Endothelial cell of umbilical vein (primary cell): ENCODE measurements at regions not wholly inside any gene's neighbourhood (a gene's known extent, or its start where the extent isn't known, plus 50 kb on each side); places are given as distances from the start of the nearest gene placed in this dataset.

Experiments used
- BruUV-seq: library from RNA; stranded (reverse); fragments of 400-500 nt; replicated peaks from 2 replicates; lab custom pipeline; 2021; lab: Mats Ljungman, UMichigan
- CTCF ChIA-PET: fragments of 300-600, 350-600 bp; sonication (Branson Sonifier 250); formaldehyde crosslinking; loops from one replicate; lab custom pipeline; 2021; ENCODE audit warnings: antibody characterized with exemption, inconsistent platforms; lab: Charles Lee
- POLR2A ChIA-PET: fragments of 300-600, 350-600 bp; sonication (Branson Sonifier 250); formaldehyde crosslinking; loops from one replicate; lab custom pipeline; 2021; ENCODE audit warnings: antibody characterized with exemption, inconsistent platforms; lab: Charles Lee
- DNase-seq: peaks from one replicate; pipeline ENCODE4 v3.0.0-alpha.2; 2011; ENCODE audit warnings: low read depth, low spot score
- FAIRE-seq: peaks from 2 replicates; lab custom pipeline; 2011; peaks lifted over from hg19 to GRCh38; lab: Jason Lieb, UNC
- H2AFZ ChIP-seq: 2 replicates; pipeline ENCODE4 v1.6.0; 2012; ENCODE audit warnings: low read depth, low read length, control low read depth, inconsistent platforms
- H3K27ac ChIP-seq: 2 replicates; pipeline ENCODE4 v1.5.1; 2011; ENCODE audit warnings: low read depth, mild to moderate bottlenecking, control low read depth, low read length, moderate library complexity; ENCODE audit not compliant: insufficient read depth
- H3K27me3 ChIP-seq, 2 experiments: 2 replicates each; pipeline versions ENCODE4 v1.6.0 to v1.6.1; 2011; ENCODE audit warnings: low read length in 2 of 2, mixed read lengths in 1 of 2; ENCODE audit not compliant: control insufficient read depth in 2 of 2, insufficient read depth in 2 of 2
- H3K36me3 ChIP-seq, 2 experiments: 2 replicates in 1 of 2; 3 replicates in 1 of 2; pipeline ENCODE4 v1.5.1; 2011; ENCODE audit warnings: low read length in 2 of 2, mild to moderate bottlenecking in 1 of 2, moderate library complexity in 1 of 2; ENCODE audit not compliant: control insufficient read depth in 2 of 2, insufficient read depth in 2 of 2; ENCODE audit errors: extremely low read depth in 1 of 2
- H3K4me1 ChIP-seq: 3 replicates; pipeline ENCODE4 v1.5.1; 2011; ENCODE audit warnings: mild to moderate bottlenecking, low read length; ENCODE audit not compliant: control insufficient read depth, insufficient read depth; ENCODE audit errors: extremely low read depth
- H3K4me2 ChIP-seq: 2 replicates; pipeline ENCODE4 v1.6.1; 2011; ENCODE audit warnings: low read length, control low read depth, mixed read lengths; ENCODE audit not compliant: insufficient read depth
- H3K4me3 ChIP-seq, 3 experiments: fragments of 200-600 bp in 1 of 3; sonication (generic), shearing (Covaris generic) in 1 of 3; replicated peaks in 1 of 3; 2 replicates each; pipeline ENCODE4 v1.5.1; 2011 to 2016; ENCODE audit warnings: control low read depth in 3 of 3, low read length in 3 of 3, mild to moderate bottlenecking in 2 of 3, inconsistent platforms in 1 of 3, low read depth in 1 of 3, moderate library complexity in 1 of 3; ENCODE audit not compliant: insufficient read depth in 1 of 3
- H3K79me2 ChIP-seq: 2 replicates; pipeline ENCODE4 v1.6.0; 2012; ENCODE audit warnings: low read length, inconsistent platforms; ENCODE audit not compliant: control insufficient read depth, insufficient read depth
- H3K9ac ChIP-seq: replicated peaks from 2 replicates; pipeline ENCODE3; 2011; ENCODE audit warnings: low read length, control low read depth; ENCODE audit not compliant: insufficient read depth; ENCODE audit errors: extremely low read depth
- H3K9me1 ChIP-seq: replicated peaks from 3 replicates; pipeline ENCODE4 v1.6.0; 2011; ENCODE audit warnings: mild to moderate bottlenecking, low read length; ENCODE audit not compliant: control insufficient read depth, insufficient read depth; ENCODE audit errors: extremely low read depth
- H3K9me3 ChIP-seq: replicated peaks from 2 replicates; pipeline ENCODE4 v1.5.1; 2012; ENCODE audit warnings: low read length, inconsistent platforms; ENCODE audit not compliant: control insufficient read depth, insufficient read depth
- H4K20me1 ChIP-seq: replicated peaks from 2 replicates; pipeline ENCODE3; 2011; ENCODE audit warnings: mild to moderate bottlenecking, low read length; ENCODE audit not compliant: control insufficient read depth, insufficient read depth; ENCODE audit errors: extremely low read depth
- CTCF ChIP-seq, 2 donors: IDR thresholded peaks; 1 replicate in 1 of 2; 2 replicates in 1 of 2; pipeline ENCODE4 v1.5.1; 2011; ENCODE audit warnings: low read length in 2 of 2, mild to moderate bottlenecking in 2 of 2, moderate library complexity in 2 of 2, control low read depth in 1 of 2, inconsistent platforms in 1 of 2, low read depth in 1 of 2; ENCODE audit not compliant: insufficient read depth in 1 of 2; ENCODE audit errors: extremely low read depth in 1 of 2
- FOS ChIP-seq: IDR thresholded peaks from 2 replicates; pipeline ENCODE4 v1.6.1; 2011; ENCODE audit warnings: mild to moderate bottlenecking, low read length, moderate library complexity, borderline replicate concordance; ENCODE audit not compliant: insufficient read depth
- JUN ChIP-seq: IDR thresholded peaks from 2 replicates; pipeline ENCODE4 v1.6.1; 2011; ENCODE audit warnings: borderline replicate concordance, low read depth; ENCODE audit not compliant: insufficient read length, insufficient read depth
- POLR2A ChIP-seq: IDR thresholded peaks from 2 replicates; pipeline ENCODE4 v1.6.1; 2012; ENCODE audit warnings: low read depth, mild to moderate bottlenecking, control low read depth, low read length
- POLR2AphosphoS5 ChIP-seq: IDR thresholded peaks from 2 replicates; pipeline ENCODE4 v1.6.1; 2012; ENCODE audit warnings: low read depth, mild to moderate bottlenecking, control low read depth, low read length, moderate library complexity; ENCODE audit not compliant: insufficient read depth
- dilution Hi-C: fragments of 300-500 bp; cut with MboI; formaldehyde crosslinking; loops from one replicate; pipeline ENCODE4 v1.15.0; 2019; ENCODE audit warnings: low sequenced_read_pairs; ENCODE audit not compliant: extremely low pct_ligation_motif_present
- intact Hi-C: fragments of 100-400 bp; cut with micrococcal nuclease; formaldehyde crosslinking; loops from one replicate; pipeline ENCODE4 v1.10.0; 2022

GRCh38 chr2:153644955-153645354, 166.4 kb upstream of the RPRM start:
- Histone ChIP-seq H3K79me2 (no peaks in the 10 kb centered on the region), H3K36me3 (no peaks in the 10 kb centered on the region), H3K4me2 (no peak overlapping the region), H3K4me1 (no peaks in the 10 kb centered on the region), H4K20me1 (no peaks in the 10 kb centered on the region), H3K4me3 (no peak overlapping the region), H3K9me3 (no peaks in the 10 kb centered on the region), H3K27ac (no peak overlapping the region), H3K9ac (no peak overlapping the region), H3K27me3 (no peaks in the 10 kb centered on the region), H3K9me1 (no peaks in the 10 kb centered on the region), H2AFZ (no peak overlapping the region)
- FAIRE-seq = no peak
- ChIA-PET CTCF (interaction anchor here (0.5 kb wide), 1 partner anchor 371 kb away, joined by 3 read pairs; no protein-coding TSS in a partner anchor), POLR2A (no interaction called here)
- TF ChIP-seq JUN = no peak
- no peak for DNase-seq
- dilution Hi-C loops (no loop called here), intact Hi-C loops (no loop called here)
- BruUV-seq = no TSS peak

GRCh38 chr2:153645599-153645998, 167.0 kb upstream of the RPRM start:
- H3K27me3 ChIP-seq = no peaks in the 10 kb centered on the region
- no peak for FAIRE-seq
- H3K9ac ChIP-seq = no peak overlapping the region
- dilution Hi-C loops = no loop called here
- CTCF ChIA-PET = interaction anchor here (0.5 kb wide), 1 partner anchor 371 kb away, joined by 3 read pairs; no protein-coding TSS in a partner anchor
- no peaks in the 10 kb centered on the region for H4K20me1 ChIP-seq
- BruUV-seq = no TSS peak
- no peaks in the 10 kb centered on the region for H3K9me3 ChIP-seq
- H3K4me3 ChIP-seq = no peak overlapping the region
- POLR2A ChIA-PET = no interaction called here
- H3K79me2 ChIP-seq = no peaks in the 10 kb centered on the region
- no peaks in the 10 kb centered on the region for H3K36me3 ChIP-seq
- H3K4me2 ChIP-seq = no peak overlapping the region
- H2AFZ ChIP-seq = no peak overlapping the region
- TF ChIP-seq POLR2A (no peak), FOS (no peak), POLR2AphosphoS5 (no peak), CTCF (IDR thresholded peaks at IDR 0.05; ENCODE audit: extremely low read depth in 1 of 2, insufficient read depth in 1 of 2, low read depth in 1 of 2, low read length in 2 of 2) (no peak)
- intact Hi-C loops = no loop called here
- H3K27ac ChIP-seq = no peak overlapping the region
- H3K9me1 ChIP-seq = no peaks in the 10 kb centered on the region
- no peak for DNase-seq
- H3K4me1 ChIP-seq = no peaks in the 10 kb centered on the region
